ENCODE measurements at regions not wholly inside any gene's neighbourhood (a gene's known extent, or its start where the extent isn't known, plus 50 kb on each side); places are given as distances from the start of the nearest gene placed in this dataset.

DNA sequence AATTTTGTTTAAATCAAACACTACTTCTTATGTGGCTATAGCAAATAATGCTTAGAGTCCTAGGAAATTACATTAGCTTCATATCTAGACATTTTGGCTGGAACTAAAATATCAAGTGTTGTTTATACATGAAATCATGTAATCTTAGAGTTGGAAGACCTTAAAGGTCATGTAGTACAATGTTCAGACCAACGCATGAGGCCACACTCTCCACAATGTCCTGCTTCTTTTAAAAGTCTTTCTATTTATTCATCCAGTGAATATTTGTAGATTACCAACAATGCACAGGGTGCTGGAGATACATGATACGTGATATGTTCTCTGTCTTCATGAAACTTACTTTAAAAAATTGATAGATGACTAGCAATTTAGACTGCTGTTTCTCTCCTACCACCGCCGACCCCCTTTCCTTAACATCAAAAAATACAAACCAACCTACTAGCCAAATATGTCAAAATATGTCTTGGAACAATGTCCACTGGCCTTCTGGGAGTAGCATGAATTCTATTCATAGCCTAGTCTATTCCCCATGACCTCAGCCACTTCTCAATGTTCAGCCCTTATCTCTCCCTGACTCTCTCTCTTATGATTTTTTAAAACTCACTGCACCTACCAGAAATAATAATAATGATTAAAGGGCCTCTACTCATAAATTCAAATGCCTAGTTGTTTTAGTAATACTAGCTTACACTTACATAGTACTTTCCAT, 59.5 kb upstream of the CAV2 start (continued):
- TF ChIP-seq SOX6 (IDR thresholded peaks at IDR 0.05) (no peak), NFIC (IDR thresholded peaks at IDR 0.05) (no peak), ZKSCAN3 (CRISPR knock-in tag; IDR thresholded peaks at IDR 0.05) (no peak), EP400 (IDR thresholded peaks at IDR 0.05) (no peak), SMARCA4 (IDR thresholded peaks at IDR 0.05) (peak; percentile 56), ARNT (IDR thresholded peaks at IDR 0.05) (no peak), TAF1 (IDR thresholded peaks at IDR 0.05; ENCODE audit: control insufficient read depth, extremely low read depth, insufficient read depth, low read length, severe bottlenecking) (no peak), ZNF444 (CRISPR knock-in tag; IDR thresholded peaks at IDR 0.05) (no peak), ZNF785 (CRISPR knock-in tag; IDR thresholded peaks at IDR 0.05) (no peak), GABPB2 (CRISPR knock-in tag; conservative IDR thresholded peaks at IDR 0.05) (no peak)
- TF ChIP-seq, protein P1, sequence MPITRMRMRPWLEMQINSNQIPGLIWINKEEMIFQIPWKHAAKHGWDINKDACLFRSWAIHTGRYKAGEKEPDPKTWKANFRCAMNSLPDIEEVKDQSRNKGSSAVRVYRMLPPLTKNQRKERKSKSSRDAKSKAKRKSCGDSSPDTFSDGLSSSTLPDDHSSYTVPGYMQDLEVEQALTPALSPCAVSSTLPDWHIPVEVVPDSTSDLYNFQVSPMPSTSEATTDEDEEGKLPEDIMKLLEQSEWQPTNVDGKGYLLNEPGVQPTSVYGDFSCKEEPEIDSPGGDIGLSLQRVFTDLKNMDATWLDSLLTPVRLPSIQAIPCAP (CRISPR knock-in tag; IDR thresholded peaks at IDR 0.05; ENCODE audit: borderline replicate concordance): no peak
- TF ChIP-seq, protein P2, sequence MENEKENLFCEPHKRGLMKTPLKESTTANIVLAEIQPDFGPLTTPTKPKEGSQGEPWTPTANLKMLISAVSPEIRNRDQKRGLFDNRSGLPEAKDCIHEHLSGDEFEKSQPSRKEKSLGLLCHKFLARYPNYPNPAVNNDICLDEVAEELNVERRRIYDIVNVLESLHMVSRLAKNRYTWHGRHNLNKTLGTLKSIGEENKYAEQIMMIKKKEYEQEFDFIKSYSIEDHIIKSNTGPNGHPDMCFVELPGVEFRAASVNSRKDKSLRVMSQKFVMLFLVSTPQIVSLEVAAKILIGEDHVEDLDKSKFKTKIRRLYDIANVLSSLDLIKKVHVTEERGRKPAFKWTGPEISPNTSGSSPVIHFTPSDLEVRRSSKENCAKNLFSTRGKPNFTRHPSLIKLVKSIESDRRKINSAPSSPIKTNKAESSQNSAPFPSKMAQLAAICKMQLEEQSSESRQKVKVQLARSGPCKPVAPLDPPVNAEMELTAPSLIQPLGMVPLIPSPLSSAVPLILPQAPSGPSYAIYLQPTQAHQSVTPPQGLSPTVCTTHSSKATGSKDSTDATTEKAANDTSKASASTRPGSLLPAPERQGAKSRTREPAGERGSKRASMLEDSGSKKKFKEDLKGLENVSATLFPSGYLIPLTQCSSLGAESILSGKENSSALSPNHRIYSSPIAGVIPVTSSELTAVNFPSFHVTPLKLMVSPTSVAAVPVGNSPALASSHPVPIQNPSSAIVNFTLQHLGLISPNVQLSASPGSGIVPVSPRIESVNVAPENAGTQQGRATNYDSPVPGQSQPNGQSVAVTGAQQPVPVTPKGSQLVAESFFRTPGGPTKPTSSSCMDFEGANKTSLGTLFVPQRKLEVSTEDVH (IDR thresholded peaks at IDR 0.05; ENCODE audit: low read depth, partially characterized antibody): no peak
- TF ChIP-seq, protein P3, sequence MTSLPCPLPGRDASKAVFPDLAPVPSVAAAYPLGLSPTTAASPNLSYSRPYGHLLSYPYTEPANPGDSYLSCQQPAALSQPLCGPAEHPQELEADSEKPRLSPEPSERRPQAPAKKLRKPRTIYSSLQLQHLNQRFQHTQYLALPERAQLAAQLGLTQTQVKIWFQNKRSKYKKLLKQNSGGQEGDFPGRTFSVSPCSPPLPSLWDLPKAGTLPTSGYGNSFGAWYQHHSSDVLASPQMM (CRISPR knock-in tag; IDR thresholded peaks at IDR 0.05): no peak
- TF ChIP-seq, protein P4, sequence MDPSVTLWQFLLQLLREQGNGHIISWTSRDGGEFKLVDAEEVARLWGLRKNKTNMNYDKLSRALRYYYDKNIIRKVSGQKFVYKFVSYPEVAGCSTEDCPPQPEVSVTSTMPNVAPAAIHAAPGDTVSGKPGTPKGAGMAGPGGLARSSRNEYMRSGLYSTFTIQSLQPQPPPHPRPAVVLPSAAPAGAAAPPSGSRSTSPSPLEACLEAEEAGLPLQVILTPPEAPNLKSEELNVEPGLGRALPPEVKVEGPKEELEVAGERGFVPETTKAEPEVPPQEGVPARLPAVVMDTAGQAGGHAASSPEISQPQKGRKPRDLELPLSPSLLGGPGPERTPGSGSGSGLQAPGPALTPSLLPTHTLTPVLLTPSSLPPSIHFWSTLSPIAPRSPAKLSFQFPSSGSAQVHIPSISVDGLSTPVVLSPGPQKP (CRISPR knock-in tag; IDR thresholded peaks at IDR 0.05): no peak
- TF ChIP-seq, protein P5, sequence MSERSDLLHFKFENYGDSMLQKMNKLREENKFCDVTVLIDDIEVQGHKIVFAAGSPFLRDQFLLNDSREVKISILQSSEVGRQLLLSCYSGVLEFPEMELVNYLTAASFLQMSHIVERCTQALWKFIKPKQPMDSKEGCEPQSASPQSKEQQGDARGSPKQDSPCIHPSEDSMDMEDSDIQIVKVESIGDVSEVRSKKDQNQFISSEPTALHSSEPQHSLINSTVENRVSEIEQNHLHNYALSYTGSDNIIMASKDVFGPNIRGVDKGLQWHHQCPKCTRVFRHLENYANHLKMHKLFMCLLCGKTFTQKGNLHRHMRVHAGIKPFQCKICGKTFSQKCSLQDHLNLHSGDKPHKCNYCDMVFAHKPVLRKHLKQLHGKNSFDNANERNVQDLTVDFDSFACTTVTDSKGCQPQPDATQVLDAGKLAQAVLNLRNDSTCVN (CRISPR knock-in tag; IDR thresholded peaks at IDR 0.05): no peak
- TF ChIP-seq, protein P6, sequence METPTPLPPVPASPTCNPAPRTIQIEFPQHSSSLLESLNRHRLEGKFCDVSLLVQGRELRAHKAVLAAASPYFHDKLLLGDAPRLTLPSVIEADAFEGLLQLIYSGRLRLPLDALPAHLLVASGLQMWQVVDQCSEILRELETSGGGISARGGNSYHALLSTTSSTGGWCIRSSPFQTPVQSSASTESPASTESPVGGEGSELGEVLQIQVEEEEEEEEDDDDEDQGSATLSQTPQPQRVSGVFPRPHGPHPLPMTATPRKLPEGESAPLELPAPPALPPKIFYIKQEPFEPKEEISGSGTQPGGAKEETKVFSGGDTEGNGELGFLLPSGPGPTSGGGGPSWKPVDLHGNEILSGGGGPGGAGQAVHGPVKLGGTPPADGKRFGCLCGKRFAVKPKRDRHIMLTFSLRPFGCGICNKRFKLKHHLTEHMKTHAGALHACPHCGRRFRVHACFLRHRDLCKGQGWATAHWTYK (CRISPR knock-in tag; IDR thresholded peaks at IDR 0.05): no peak
- TF ChIP-seq, protein P7, sequence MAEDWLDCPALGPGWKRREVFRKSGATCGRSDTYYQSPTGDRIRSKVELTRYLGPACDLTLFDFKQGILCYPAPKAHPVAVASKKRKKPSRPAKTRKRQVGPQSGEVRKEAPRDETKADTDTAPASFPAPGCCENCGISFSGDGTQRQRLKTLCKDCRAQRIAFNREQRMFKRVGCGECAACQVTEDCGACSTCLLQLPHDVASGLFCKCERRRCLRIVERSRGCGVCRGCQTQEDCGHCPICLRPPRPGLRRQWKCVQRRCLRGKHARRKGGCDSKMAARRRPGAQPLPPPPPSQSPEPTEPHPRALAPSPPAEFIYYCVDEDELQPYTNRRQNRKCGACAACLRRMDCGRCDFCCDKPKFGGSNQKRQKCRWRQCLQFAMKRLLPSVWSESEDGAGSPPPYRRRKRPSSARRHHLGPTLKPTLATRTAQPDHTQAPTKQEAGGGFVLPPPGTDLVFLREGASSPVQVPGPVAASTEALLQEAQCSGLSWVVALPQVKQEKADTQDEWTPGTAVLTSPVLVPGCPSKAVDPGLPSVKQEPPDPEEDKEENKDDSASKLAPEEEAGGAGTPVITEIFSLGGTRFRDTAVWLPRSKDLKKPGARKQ (CRISPR knock-in tag; IDR thresholded peaks at IDR 0.05): no peak
- TF ChIP-seq, protein P8, sequence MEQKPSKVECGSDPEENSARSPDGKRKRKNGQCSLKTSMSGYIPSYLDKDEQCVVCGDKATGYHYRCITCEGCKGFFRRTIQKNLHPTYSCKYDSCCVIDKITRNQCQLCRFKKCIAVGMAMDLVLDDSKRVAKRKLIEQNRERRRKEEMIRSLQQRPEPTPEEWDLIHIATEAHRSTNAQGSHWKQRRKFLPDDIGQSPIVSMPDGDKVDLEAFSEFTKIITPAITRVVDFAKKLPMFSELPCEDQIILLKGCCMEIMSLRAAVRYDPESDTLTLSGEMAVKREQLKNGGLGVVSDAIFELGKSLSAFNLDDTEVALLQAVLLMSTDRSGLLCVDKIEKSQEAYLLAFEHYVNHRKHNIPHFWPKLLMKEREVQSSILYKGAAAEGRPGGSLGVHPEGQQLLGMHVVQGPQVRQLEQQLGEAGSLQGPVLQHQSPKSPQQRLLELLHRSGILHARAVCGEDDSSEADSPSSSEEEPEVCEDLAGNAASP (IDR thresholded peaks at IDR 0.05): no peak

Measured in K562 (cell line).